LNCAP (cell line): ENCODE measurements at regions not wholly inside any gene's neighbourhood (a gene's known extent, or its start where the extent isn't known, plus 50 kb on each side); places are given as distances from the start of the nearest gene placed in this dataset.

Source experiments
- TF ChIP-seq, protein P1 (sequence below): fragments of 450-650 bp; IDR thresholded peaks from 2 replicates; pipeline ENCODE4 v1.5.1; 2017; ENCODE audit warnings: mild to moderate bottlenecking

DNA sequence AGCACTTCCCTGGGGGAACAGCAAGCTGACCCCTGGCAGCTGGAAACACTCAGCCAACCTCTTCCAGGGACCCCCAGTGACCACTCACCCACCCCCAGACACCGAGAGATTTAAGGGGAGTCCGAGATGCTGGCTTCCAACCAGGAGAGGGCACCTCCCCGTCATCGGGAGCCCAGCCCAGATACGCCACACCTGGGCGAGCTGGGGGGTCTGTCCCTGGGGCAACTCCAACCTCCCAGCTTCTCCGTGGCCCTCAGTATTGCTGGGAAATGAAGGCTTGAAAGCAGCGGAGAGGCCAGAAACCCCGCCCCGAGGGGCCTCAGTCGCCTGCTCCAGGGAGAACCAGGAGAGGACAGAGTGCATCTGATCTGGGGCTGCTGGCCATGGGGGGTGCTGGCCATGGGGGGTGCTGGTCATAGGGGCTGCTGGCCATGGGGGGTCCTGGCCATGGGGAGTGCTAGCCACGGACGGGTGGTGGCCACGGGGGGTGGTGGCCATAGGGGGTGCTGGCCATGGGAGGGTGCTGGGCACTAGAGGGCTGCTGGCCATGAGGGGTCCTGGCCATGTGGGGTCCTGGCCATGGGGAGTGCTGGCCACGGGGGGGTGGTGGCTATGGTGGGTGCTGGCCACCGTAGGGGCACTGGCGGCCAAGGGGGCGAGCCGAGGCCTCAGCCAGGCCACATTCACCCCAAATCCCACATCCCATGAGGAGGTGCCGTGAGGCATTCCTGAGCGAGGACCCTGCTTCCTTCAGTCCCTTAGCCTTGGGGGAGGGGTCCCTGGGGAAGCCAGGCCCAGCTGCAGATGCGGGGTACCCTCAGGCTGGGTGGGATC lies 61.5 kb upstream of the TTC34 start:
- TF ChIP-seq, protein P1, sequence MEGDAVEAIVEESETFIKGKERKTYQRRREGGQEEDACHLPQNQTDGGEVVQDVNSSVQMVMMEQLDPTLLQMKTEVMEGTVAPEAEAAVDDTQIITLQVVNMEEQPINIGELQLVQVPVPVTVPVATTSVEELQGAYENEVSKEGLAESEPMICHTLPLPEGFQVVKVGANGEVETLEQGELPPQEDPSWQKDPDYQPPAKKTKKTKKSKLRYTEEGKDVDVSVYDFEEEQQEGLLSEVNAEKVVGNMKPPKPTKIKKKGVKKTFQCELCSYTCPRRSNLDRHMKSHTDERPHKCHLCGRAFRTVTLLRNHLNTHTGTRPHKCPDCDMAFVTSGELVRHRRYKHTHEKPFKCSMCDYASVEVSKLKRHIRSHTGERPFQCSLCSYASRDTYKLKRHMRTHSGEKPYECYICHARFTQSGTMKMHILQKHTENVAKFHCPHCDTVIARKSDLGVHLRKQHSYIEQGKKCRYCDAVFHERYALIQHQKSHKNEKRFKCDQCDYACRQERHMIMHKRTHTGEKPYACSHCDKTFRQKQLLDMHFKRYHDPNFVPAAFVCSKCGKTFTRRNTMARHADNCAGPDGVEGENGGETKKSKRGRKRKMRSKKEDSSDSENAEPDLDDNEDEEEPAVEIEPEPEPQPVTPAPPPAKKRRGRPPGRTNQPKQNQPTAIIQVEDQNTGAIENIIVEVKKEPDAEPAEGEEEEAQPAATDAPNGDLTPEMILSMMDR = no peak

DNA sequence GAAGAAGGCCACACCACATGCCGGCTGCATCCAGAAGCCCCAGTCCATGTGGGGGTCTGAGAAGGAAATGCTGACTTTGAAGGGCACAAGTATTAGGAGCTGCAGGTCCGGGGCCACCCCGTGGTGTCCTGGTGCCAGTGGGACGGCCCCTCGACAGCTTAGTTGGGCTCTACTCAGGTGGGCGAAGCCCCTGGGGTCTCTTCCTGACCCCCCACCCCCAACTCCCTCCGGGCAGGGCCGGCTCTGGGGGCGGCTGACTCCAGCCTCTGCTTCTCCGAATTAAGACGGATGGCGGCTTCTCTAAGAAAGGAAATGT lies 62.1 kb upstream of the TTC34 start:
- TF ChIP-seq, protein P1 = no peak

DNA sequence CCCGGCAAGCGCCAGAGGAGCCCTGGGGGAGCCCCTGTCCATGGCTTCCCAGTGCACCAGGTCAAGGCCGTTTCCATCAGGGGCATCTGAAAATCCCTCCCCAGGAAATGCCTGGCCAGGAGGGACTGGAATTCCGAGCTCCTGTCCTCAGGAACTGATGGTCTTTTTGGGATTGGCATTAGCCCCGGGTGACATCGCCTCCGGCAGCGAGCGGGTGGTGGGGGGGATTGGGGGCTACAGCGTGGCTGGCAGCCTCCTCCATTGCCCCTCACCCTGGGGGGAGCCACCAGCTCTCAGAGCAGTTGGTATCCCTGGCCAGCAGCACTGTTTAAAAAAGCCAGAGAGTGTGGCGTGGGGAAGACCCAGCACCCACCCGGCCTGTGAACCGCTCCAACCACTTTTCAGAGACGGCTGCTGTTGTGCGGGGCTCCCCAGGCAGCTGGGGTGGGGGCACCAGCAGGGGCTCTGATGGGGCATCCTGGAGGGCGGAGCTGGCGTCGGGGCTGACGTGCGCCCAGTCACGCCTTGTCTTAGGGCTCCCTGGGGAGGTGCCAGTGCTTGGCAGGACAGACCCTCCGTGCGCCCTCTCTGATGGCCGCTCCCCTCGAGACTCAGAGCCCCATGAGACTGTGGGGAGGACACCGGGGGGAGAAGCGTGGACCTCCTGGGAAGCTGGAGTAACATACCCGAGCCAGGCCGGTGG lies 62.9 kb upstream of the TTC34 start:
- TF ChIP-seq, protein P1 = no peak

DNA sequence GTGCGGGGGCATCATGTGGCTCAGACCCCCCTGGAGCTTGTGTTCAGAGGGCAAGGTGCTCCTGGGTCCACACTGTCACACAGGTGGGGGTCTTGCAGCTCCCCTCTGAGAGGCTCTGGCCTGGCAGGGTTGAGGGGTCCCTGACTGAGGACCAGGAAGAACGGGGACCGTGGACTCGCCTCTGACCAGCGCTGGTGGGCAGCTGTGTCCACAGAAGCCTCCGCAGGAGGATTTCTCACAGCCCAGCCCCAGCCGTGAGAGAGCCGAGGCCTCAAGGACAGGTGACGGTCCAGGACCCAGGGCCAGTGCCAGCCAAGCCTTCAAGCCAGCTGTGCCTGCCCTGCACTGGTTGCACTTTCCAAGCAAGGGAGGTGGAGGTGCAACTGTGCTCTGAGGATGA lies 63.5 kb upstream of the TTC34 start:
- TF ChIP-seq, protein P1 = no peak

DNA sequence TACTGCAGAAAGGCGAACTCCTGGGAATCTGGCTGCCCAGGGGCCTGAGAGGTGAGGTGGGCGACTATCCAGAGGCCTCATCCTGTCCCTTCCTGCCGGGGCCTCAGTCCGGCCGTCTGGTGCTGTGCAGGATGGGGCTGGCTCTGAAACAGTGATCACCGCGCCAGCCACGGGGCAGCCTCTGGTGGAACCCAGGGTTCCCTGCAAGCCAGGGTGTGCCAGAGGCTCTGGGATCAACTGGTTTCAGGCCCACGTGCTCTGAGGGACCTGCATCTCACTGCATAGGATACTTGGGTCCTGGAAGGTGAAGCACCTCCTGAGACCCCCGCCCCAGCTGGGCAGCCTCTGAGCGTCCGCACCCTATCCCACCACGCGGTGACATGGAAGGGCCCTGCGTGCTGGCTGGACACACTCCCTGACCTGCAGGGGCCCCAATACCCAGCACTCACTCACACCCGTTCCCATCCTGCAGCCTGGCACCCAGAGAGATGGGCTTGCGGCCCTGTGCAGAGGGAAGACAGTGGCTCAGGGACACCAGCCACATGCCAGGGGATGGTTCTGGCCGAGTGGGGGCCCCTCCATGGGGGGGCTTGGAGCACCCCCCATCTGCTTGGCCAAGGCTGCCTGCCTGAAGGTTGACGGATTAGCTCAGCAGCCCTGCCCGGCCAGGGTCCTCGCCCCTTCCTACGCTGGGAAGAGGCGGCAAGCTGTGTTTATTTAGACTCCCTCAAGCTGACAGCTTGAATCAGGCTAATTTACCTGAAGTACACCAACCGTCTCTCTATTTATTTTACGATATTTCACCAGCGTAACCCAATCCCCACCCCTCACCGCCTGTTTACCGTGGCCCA lies 64.3 kb upstream of the TTC34 start:
- TF ChIP-seq, protein P1 = no peak

DNA sequence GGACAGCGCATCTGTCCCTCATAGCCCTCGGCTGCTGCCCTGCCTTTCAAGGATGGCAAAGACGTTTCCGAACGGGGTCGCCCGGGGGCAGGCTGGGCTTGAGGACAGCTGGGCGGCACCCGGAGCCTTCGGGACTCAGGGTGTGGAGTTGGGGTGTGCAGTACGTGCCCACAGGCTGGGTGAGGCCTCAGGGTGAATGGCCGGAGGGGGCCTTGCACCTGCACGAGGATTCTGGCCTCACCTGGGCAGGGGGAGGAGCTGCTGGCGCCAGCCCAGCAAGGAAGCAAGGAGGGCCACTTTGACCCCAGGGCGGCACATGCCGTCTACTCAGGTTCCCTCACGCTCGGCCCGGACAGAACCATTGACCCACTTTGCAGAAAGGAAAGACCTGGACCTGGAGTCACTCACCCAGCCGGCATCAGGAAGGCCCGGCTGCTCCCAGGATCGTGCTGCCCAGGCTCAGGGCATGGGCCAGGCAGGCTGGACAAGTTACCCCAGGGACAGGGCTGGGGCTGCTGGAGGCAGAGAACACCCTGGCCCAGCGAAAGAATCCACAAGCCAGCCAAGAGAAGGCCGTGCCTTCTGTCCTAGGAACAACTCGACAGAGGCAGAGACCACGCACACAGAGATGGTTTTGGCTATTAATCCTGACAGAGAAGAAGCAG lies 65.1 kb upstream of the TTC34 start:
- TF ChIP-seq, protein P1 = no peak

DNA sequence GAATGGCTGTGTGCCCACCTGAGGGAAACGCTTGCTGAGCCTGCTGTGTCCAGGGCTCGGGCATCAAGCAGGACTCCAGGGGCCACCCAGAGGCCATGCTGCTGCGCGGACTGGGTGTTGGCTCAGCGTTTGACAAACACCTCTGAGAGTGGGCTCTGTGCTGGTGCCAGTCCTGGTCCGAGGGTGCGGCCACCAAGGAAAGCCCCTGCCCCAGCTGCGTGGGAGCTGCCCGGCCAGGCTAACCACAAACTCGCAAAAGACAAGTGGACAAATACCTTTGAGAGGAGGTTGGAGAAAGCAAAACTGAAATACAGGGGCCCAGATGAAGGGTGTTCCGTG lies 65.6 kb upstream of the TTC34 start:
- TF ChIP-seq, protein P1 = no peak
